SKM-1 (cell line): ENCODE measurements at regions not wholly inside any gene's neighbourhood (a gene's known extent, or its start where the extent isn't known, plus 50 kb on each side); places are given as distances from the start of the nearest gene placed in this dataset.

Source experiments
- DNase-seq: peaks from one replicate; lab custom pipeline; 2025; ENCODE audit not compliant: unreplicated experiment; lab: John Stamatoyannopoulos, UW

GRCh38 chr11:45366619-45367190 lies 80.6 kb upstream of the SYT13 start:
- DNase-seq: no peak

- DNase-seq: no peak
Observed at GRCh38 chr11:45365961-45366618, 79.9 kb upstream of the SYT13 start.

GRCh38 chr11:45362636-45363035 lies 76.5 kb upstream of the SYT13 start:
- DNase-seq: no peak

GRCh38 chr11:45361551-45361950 lies 75.4 kb upstream of the SYT13 start:
- DNase-seq: no peak

GRCh38 chr11:45355706-45356041 lies 69.5 kb upstream of the SYT13 start:
- no peak for DNase-seq

- no peak for DNase-seq
Observed at GRCh38 chr11:45354976-45355705, 69.0 kb upstream of the SYT13 start.

GRCh38 chr11:45348729-45349128 lies 62.6 kb upstream of the SYT13 start:
- DNase-seq: no peak

GRCh38 chr11:45347348-45348082 lies 61.4 kb upstream of the SYT13 start:
- no peak for DNase-seq

- no peak for DNase-seq
Observed at GRCh38 chr11:45345491-45345890, 59.4 kb upstream of the SYT13 start.

GRCh38 chr11:45344028-45344427 lies 57.9 kb upstream of the SYT13 start:
- DNase-seq: no peak

- DNase-seq: no peak
Observed at GRCh38 chr11:45343444-45343843, 57.3 kb upstream of the SYT13 start.

- no peak for DNase-seq
Observed at GRCh38 chr11:45341372-45341771, 55.2 kb upstream of the SYT13 start.

- peak; percentile 77 for DNase-seq
Observed at GRCh38 chr11:45339729-45340519, 53.8 kb upstream of the SYT13 start.

- DNase-seq: no peak
Observed at GRCh38 chr11:45337583-45338360, 51.6 kb upstream of the SYT13 start.

- no peak for DNase-seq
Observed at GRCh38 chr11:45336136-45336535, 50.0 kb upstream of the SYT13 start.
